Duodenal mucosa (tissue), 2 donors: ENCODE measurements at regions not wholly inside any gene's neighbourhood (a gene's known extent, or its start where the extent isn't known, plus 50 kb on each side); places are given as distances from the start of the nearest gene placed in this dataset.
"Not testable (repeated sequence)": the region's sequence is repeated elsewhere in the genome, so short reads cannot be mapped to it uniquely, and the experiment has no call there.

Experiments
- H3K27ac ChIP-seq: one replicate; pipeline ENCODE4 v1.7.0; 2013; ENCODE audit warnings: low read depth, low read length
- H3K27me3 ChIP-seq, 2 donors: one replicate each; pipeline ENCODE4 v1.7.0; 2013; ENCODE audit warnings: low read length in 2 of 2, control low read depth in 1 of 2; ENCODE audit not compliant: insufficient read depth in 2 of 2, control insufficient read depth in 1 of 2
- H3K36me3 ChIP-seq, 2 donors: one replicate each; pipeline ENCODE4 v1.7.0; 2013; ENCODE audit warnings: low read length in 2 of 2, control low read depth in 1 of 2; ENCODE audit not compliant: insufficient read depth in 2 of 2, control insufficient read depth in 1 of 2
- H3K4me1 ChIP-seq, 2 donors: one replicate each; pipeline ENCODE4 v1.7.0; 2013; ENCODE audit warnings: low read length in 2 of 2, control low read depth in 1 of 2; ENCODE audit not compliant: insufficient read depth in 2 of 2, control insufficient read depth in 1 of 2
- H3K4me3 ChIP-seq, 2 donors: one replicate each; pipeline ENCODE4 v1.7.0; 2013; ENCODE audit warnings: low read length in 2 of 2, low read depth in 1 of 2
- H3K9ac ChIP-seq, 2 donors: one replicate each; pipeline ENCODE4 v1.7.0; 2013; ENCODE audit warnings: low read length in 2 of 2, low read depth in 1 of 2
- H3K9me3 ChIP-seq, 2 donors: one replicate each; pipeline ENCODE4 v1.7.0; 2013; ENCODE audit warnings: low read length in 2 of 2, control low read depth in 1 of 2; ENCODE audit not compliant: control insufficient read depth in 1 of 2

- not testable (repeated sequence) for H3K27me3 ChIP-seq, H3K4me1 ChIP-seq, H3K4me3 ChIP-seq, H3K9ac ChIP-seq, H3K36me3 ChIP-seq, H3K9me3 ChIP-seq, H3K27ac ChIP-seq
Measured at GRCh38 chr5:14993459-14994133, 122.0 kb upstream of the ANKH start.

- not testable (repeated sequence) for H3K9ac ChIP-seq, H3K4me1 ChIP-seq
- peak overlapping the region; percentile 19 to 52 for H3K4me3 ChIP-seq
Measured at GRCh38 chr5:14992751-14993458, 121.3 kb upstream of the ANKH start.

GRCh38 chr5:14988223-14988622, 116.6 kb upstream of the ANKH start:
- no peaks in the 10 kb centered on the region for H3K27me3 ChIP-seq
- no peak overlapping the region for H3K4me3 ChIP-seq
- H3K9me3 ChIP-seq: no peaks in the 10 kb centered on the region
- no peaks in the 10 kb centered on the region for H3K36me3 ChIP-seq
- no peak overlapping the region for H3K9ac ChIP-seq
- H3K27ac ChIP-seq: no peak overlapping the region
- H3K4me1 ChIP-seq: peaks cover 0 to 3% of the 10 kb centered on the region in 2 donors

More at GRCh38 chr5:14992751-14993458, 121.3 kb upstream of the ANKH start:
- H3K27ac ChIP-seq, H3K27me3 ChIP-seq, H3K36me3 ChIP-seq, H3K9me3 ChIP-seq: not testable (repeated sequence)

- H3K27ac ChIP-seq: no peak overlapping the region
- no peaks in the 10 kb centered on the region for H3K9me3 ChIP-seq
- H3K36me3 ChIP-seq: no peaks in the 10 kb centered on the region
- H3K27me3 ChIP-seq: no peaks in the 10 kb centered on the region
- no peak overlapping the region for H3K4me3 ChIP-seq
- H3K9ac ChIP-seq: no peak overlapping the region
- peaks cover 0 to 3% of the 10 kb centered on the region in 2 donors for H3K4me1 ChIP-seq
Measured at GRCh38 chr5:14986413-14986812, 114.8 kb upstream of the ANKH start.

- Histone ChIP-seq H3K27ac (no peak overlapping the region), H3K36me3 (no peaks in the 10 kb centered on the region), H3K4me3 (no peak overlapping the region), H3K4me1 (peaks cover 0 to 3% of the 10 kb centered on the region in 2 donors), H3K9me3 (no peaks in the 10 kb centered on the region), H3K9ac (no peak overlapping the region), H3K27me3 (no peaks in the 10 kb centered on the region)
Measured at GRCh38 chr5:14983666-14984441, 112.3 kb upstream of the ANKH start.

GRCh38 chr5:14980698-14981097, 109.1 kb upstream of the ANKH start:
- Histone ChIP-seq H3K9ac (no peak overlapping the region), H3K9me3 (no peaks in the 10 kb centered on the region), H3K27me3 (no peaks in the 10 kb centered on the region), H3K4me3 (no peak overlapping the region), H3K36me3 (no peaks in the 10 kb centered on the region), H3K4me1 (peaks cover 0 to 9% of the 10 kb centered on the region in 2 donors), H3K27ac (no peak overlapping the region)

GRCh38 chr5:14977058-14977685, 105.6 kb upstream of the ANKH start:
- no peaks in the 10 kb centered on the region for H3K9me3 ChIP-seq
- H3K4me1 ChIP-seq: peaks cover 0 to 9% of the 10 kb centered on the region in 2 donors
- H3K4me3 ChIP-seq: no peak overlapping the region
- no peak overlapping the region for H3K9ac ChIP-seq
- H3K27me3 ChIP-seq: no peaks in the 10 kb centered on the region
- no peak overlapping the region for H3K27ac ChIP-seq
- H3K36me3 ChIP-seq: no peaks in the 10 kb centered on the region

- Histone ChIP-seq H3K4me3 (no peak overlapping the region), H3K9ac (no peak overlapping the region), H3K27ac (no peak overlapping the region), H3K36me3 (no peaks in the 10 kb centered on the region), H3K27me3 (no peaks in the 10 kb centered on the region), H3K9me3 (no peaks in the 10 kb centered on the region), H3K4me1 (peaks cover 0 to 9% of the 10 kb centered on the region in 2 donors)
Measured at GRCh38 chr5:14976486-14976885, 104.9 kb upstream of the ANKH start.

- H3K27me3 ChIP-seq: no peaks in the 10 kb centered on the region
Measured at GRCh38 chr5:14971873-14972272, 100.3 kb upstream of the ANKH start.

GRCh38 chr5:14968796-14969195, 97.2 kb upstream of the ANKH start:
- no peaks in the 10 kb centered on the region for H3K27me3 ChIP-seq
- H3K36me3 ChIP-seq: no peaks in the 10 kb centered on the region
- no peak overlapping the region for H3K27ac ChIP-seq
- H3K9me3 ChIP-seq: no peaks in the 10 kb centered on the region
- H3K9ac ChIP-seq: no peak overlapping the region
- H3K4me3 ChIP-seq: no peak overlapping the region
- H3K4me1 ChIP-seq: no peaks in the 10 kb centered on the region

More at GRCh38 chr5:14971873-14972272, 100.3 kb upstream of the ANKH start:
- peaks cover 0 to 4% of the 10 kb centered on the region in 2 donors for H3K4me1 ChIP-seq
- H3K27ac ChIP-seq: no peak overlapping the region
- no peak overlapping the region for H3K9ac ChIP-seq
- H3K36me3 ChIP-seq: no peaks in the 10 kb centered on the region
- H3K9me3 ChIP-seq: no peaks in the 10 kb centered on the region
- no peak overlapping the region for H3K4me3 ChIP-seq
